GM12864 (cell line): ENCODE measurements at regions not wholly inside any gene's neighbourhood (a gene's known extent, or its start where the extent isn't known, plus 50 kb on each side); places are given as distances from the start of the nearest gene placed in this dataset.

Experiments
- DNase-seq: peaks from one replicate; pipeline ENCODE4 v3.0.0-alpha.2; 2011; ENCODE audit warnings: low read depth
- H3K4me3 ChIP-seq: 2 replicates; pipeline ENCODE4 v1.5.1; 2011; ENCODE audit warnings: mild to moderate bottlenecking, low read depth, low read length, control low read depth
- CTCF ChIP-seq: IDR thresholded peaks from 2 replicates; pipeline ENCODE4 v1.5.1; 2011; ENCODE audit warnings: low read depth, mild to moderate bottlenecking, moderate library complexity, low read length, control low read depth, inconsistent platforms; ENCODE audit errors: missing control alignments

- DNase-seq = no peak
- no peak overlapping the region for H3K4me3 ChIP-seq
- TF ChIP-seq CTCF = no peak
Observed at GRCh38 chr6:67676892-67677291, 958.2 kb upstream of the ADGRB3 start.

- no peak for DNase-seq
- no peak for TF ChIP-seq CTCF
- H3K4me3 ChIP-seq = no peak overlapping the region
Observed at GRCh38 chr6:67667637-67668422, 967.3 kb upstream of the ADGRB3 start.

- TF ChIP-seq CTCF = no peak
- no peak for DNase-seq
- no peak overlapping the region for H3K4me3 ChIP-seq
Observed at GRCh38 chr6:67666177-67666964, 968.7 kb upstream of the ADGRB3 start.

GRCh38 chr6:67664942-67665341, 970.1 kb upstream of the ADGRB3 start:
- TF ChIP-seq CTCF = no peak
- no peak for DNase-seq
- H3K4me3 ChIP-seq = no peak overlapping the region

GRCh38 chr6:67663105-67663895, 971.8 kb upstream of the ADGRB3 start:
- DNase-seq = no peak
- H3K4me3 ChIP-seq = no peak overlapping the region
- no peak for TF ChIP-seq CTCF

- H3K4me3 ChIP-seq = no peak overlapping the region
- DNase-seq = no peak
- TF ChIP-seq CTCF = no peak
Observed at GRCh38 chr6:67653561-67653960, 981.5 kb upstream of the ADGRB3 start.
